Neural cell (in vitro differentiated cells): ENCODE measurements at regions not wholly inside any gene's neighbourhood (a gene's known extent, or its start where the extent isn't known, plus 50 kb on each side); places are given as distances from the start of the nearest gene placed in this dataset.
A peak's percentile ranks its signal among the peaks of the same experiment; 100 is the strongest.

ENCODE experiments used
- H2AFZ ChIP-seq: fragments of 200-600, 300-800 bp; sonication (generic), shearing (Covaris generic); 2 replicates; pipeline ENCODE4 v1.6.0; 2014; ENCODE audit warnings: low read depth, mild to moderate bottlenecking, antibody characterized with exemption, low read length, moderate library complexity
- H3F3A ChIP-seq: fragments of 200-600 bp; shearing (Covaris generic); 2 replicates; pipeline ENCODE4 v1.6.1; 2016; ENCODE audit warnings: mild to moderate bottlenecking, moderate library complexity, mixed read lengths, antibody characterized with exemption, low read length; ENCODE audit not compliant: insufficient read depth, poor library complexity, severe bottlenecking
- H3K27ac ChIP-seq: fragments of 200-600, 300-800 bp; sonication (generic), shearing (Covaris generic); 2 replicates; pipeline ENCODE4 v1.5.1; 2014; ENCODE audit warnings: mild to moderate bottlenecking, low read length, moderate library complexity
- H3K27me3 ChIP-seq: fragments of 300-800, 200-600 bp; sonication (generic), shearing (Covaris generic); 2 replicates; pipeline ENCODE4 v1.6.0; 2014; ENCODE audit warnings: mild to moderate bottlenecking, low read depth, low read length, moderate library complexity; ENCODE audit not compliant: insufficient read depth
- H3K36me3 ChIP-seq: fragments of 300-800, 200-600 bp; sonication (generic), shearing (Covaris generic); 2 replicates; pipeline ENCODE4 v1.5.1; 2014; ENCODE audit warnings: mild to moderate bottlenecking, antibody characterized with exemption, low read length, moderate library complexity; ENCODE audit not compliant: insufficient read depth
- H3K4me2 ChIP-seq: fragments of 300-800, 200-600 bp; sonication (generic), shearing (Covaris generic); 2 replicates; pipeline ENCODE4 v1.6.0; 2014; ENCODE audit warnings: mild to moderate bottlenecking, low read length
- H3K4me3 ChIP-seq: fragments of 300-800, 200-600 bp; sonication (generic), shearing (Covaris generic); 2 replicates; pipeline ENCODE4 v1.5.1; 2014; ENCODE audit warnings: mild to moderate bottlenecking, low read length, moderate library complexity
- H3K79me2 ChIP-seq: fragments of 200-600 bp; shearing (Covaris generic); replicated peaks from 2 replicates; pipeline ENCODE4 v1.6.0; 2014; ENCODE audit warnings: mild to moderate bottlenecking, low read length, moderate library complexity; ENCODE audit not compliant: insufficient read depth
- H3K9ac ChIP-seq: fragments of 300-800, 200-600 bp; sonication (generic), shearing (Covaris generic); 2 replicates; pipeline ENCODE4 v1.6.1; 2016; ENCODE audit warnings: mild to moderate bottlenecking, low read length, mixed read lengths
- H3K9me2 ChIP-seq: fragments of 200-600 bp; shearing (Covaris generic); 2 replicates; pipeline ENCODE4 v1.6.1; 2016; ENCODE audit warnings: mild to moderate bottlenecking, low read length, mixed read lengths; ENCODE audit not compliant: insufficient read depth
- H3K9me3 ChIP-seq: fragments of 200-600, 300-800 bp; sonication (generic), shearing (Covaris generic); 2 replicates; pipeline ENCODE4 v1.6.1; 2016; ENCODE audit warnings: mild to moderate bottlenecking, mixed run types, low read length, moderate library complexity, mixed read lengths
- H4K20me1 ChIP-seq: fragments of 200-600 bp; shearing (Covaris generic); 2 replicates; pipeline ENCODE4 v1.6.1; 2016; ENCODE audit warnings: mild to moderate bottlenecking, mixed run types; ENCODE audit not compliant: insufficient read depth
- CTCF ChIP-seq: fragments of 450-650 bp; IDR thresholded peaks from 2 replicates; pipeline ENCODE4 v1.5.1; 2014; ENCODE audit warnings: antibody characterized with exemption, mild to moderate bottlenecking, moderate library complexity; ENCODE audit not compliant: poor library complexity, severe bottlenecking
- EP300 ChIP-seq: fragments of 450-650 bp; conservative IDR thresholded peaks from 2 replicates; pipeline ENCODE4 v1.6.1; 2014; ENCODE audit warnings: antibody characterized with exemption, mild to moderate bottlenecking, moderate library complexity; ENCODE audit not compliant: poor library complexity, severe bottlenecking
- EZH2 ChIP-seq: fragments of 200-600, 300-800 bp; shearing (Covaris generic), sonication (generic); IDR thresholded peaks from 2 replicates; pipeline ENCODE4 v1.6.1; 2014; ENCODE audit warnings: antibody characterized with exemption, low read length, borderline replicate concordance, mild to moderate bottlenecking; ENCODE audit not compliant: insufficient read depth, poor library complexity, severe bottlenecking
- MXI1 ChIP-seq: fragments of 450-650 bp; conservative IDR thresholded peaks from 2 replicates; pipeline ENCODE4 v1.6.1; 2014; ENCODE audit warnings: antibody characterized with exemption, mild to moderate bottlenecking; ENCODE audit not compliant: poor library complexity, severe bottlenecking
- POLR2AphosphoS5 ChIP-seq: IDR thresholded peaks from 2 replicates; pipeline ENCODE4 v1.6.1; 2012
- RAD21 ChIP-seq: fragments of 450-650 bp; conservative IDR thresholded peaks from 2 replicates; pipeline ENCODE4 v1.6.1; 2014; ENCODE audit warnings: antibody characterized with exemption, mild to moderate bottlenecking, moderate library complexity
- REST ChIP-seq: IDR thresholded peaks from 2 replicates; pipeline ENCODE4 v1.6.1; 2012; ENCODE audit warnings: borderline replicate concordance
- SMC3 ChIP-seq: fragments of 450-650 bp; conservative IDR thresholded peaks from 2 replicates; pipeline ENCODE4 v1.6.1; 2014; ENCODE audit warnings: antibody characterized with exemption, mild to moderate bottlenecking, moderate library complexity; ENCODE audit not compliant: poor library complexity
- TAF1 ChIP-seq: IDR thresholded peaks from 2 replicates; pipeline ENCODE4 v1.6.1; 2012; ENCODE audit warnings: low read depth

GRCh38 chr5:105274079-105274478 is 1711.5 kb upstream of the NUDT12 start:
- Histone ChIP-seq H3K4me3 (no peak overlapping the region), H3K4me2 (no peak overlapping the region), H3K79me2 (no peaks in the 10 kb centered on the region), H3K36me3 (no peaks in the 10 kb centered on the region), H3K9ac (no peak overlapping the region), H3K27ac (no peak overlapping the region), H3F3A (no peaks in the 10 kb centered on the region), H2AFZ (no peak overlapping the region), H3K27me3 (no peaks in the 10 kb centered on the region), H4K20me1 (no peaks in the 10 kb centered on the region), H3K9me3 (no peaks in the 10 kb centered on the region), H3K9me2 (no peaks in the 10 kb centered on the region)
- TF ChIP-seq EP300 (no peak), POLR2AphosphoS5 (no peak), MXI1 (no peak), SMC3 (no peak), EZH2 (no peak), REST (no peak), CTCF (no peak), TAF1 (no peak), RAD21 (no peak)

- Histone ChIP-seq H2AFZ (no peak overlapping the region), H3K27me3 (no peaks in the 10 kb centered on the region), H3K4me2 (no peak overlapping the region), H3F3A (no peaks in the 10 kb centered on the region), H3K36me3 (no peaks in the 10 kb centered on the region), H3K9me3 (no peaks in the 10 kb centered on the region), H3K27ac (no peak overlapping the region), H3K9me2 (no peaks in the 10 kb centered on the region), H3K9ac (no peak overlapping the region), H4K20me1 (no peaks in the 10 kb centered on the region), H3K79me2 (no peaks in the 10 kb centered on the region), H3K4me3 (no peak overlapping the region)
- TF ChIP-seq RAD21 (no peak), CTCF (no peak), POLR2AphosphoS5 (peak; percentile 49), EP300 (peak; percentile 86), REST (peak; percentile 97)
Measured at GRCh38 chr5:105263515-105263914, 1700.9 kb upstream of the NUDT12 start.
